H1 (cell line): ENCODE measurements at regions not wholly inside any gene's neighbourhood (a gene's known extent, or its start where the extent isn't known, plus 50 kb on each side); places are given as distances from the start of the nearest gene placed in this dataset.

Source experiments
- CTCF ChIA-PET: fragments of 300-600 bp; sonication (Branson Sonifier 250); formaldehyde crosslinking; loops from one replicate; lab custom pipeline; 2021; ENCODE audit not compliant: partially characterized antibody; lab: Charles Lee
- POLR2A ChIA-PET: fragments of 300-600 bp; sonication (Branson Sonifier 250); formaldehyde crosslinking; loops from one replicate; lab custom pipeline; 2021; ENCODE audit warnings: inconsistent platforms; ENCODE audit not compliant: partially characterized antibody; lab: Charles Lee
- DNase-seq, 2 experiments: peaks; one replicate each; pipeline versions ENCODE4 v3.0.0 to v3.0.0-alpha.2; 2010 to 2022; ENCODE audit warnings: low spot score in 2 of 2, low read depth in 1 of 2, mixed read lengths in 1 of 2
- FAIRE-seq: peaks from 2 replicates; lab custom pipeline; 2011; peaks lifted over from hg19 to GRCh38; lab: Jason Lieb, UNC
- H2AFZ ChIP-seq: 2 replicates; pipeline ENCODE4 v1.8.1; 2012; ENCODE audit warnings: low read length, inconsistent platforms
- H2AK5ac ChIP-seq: 2 replicates; pipeline ENCODE4 v1.6.1; 2013; ENCODE audit warnings: low read depth, low read length
- H2BK120ac ChIP-seq: replicated peaks from 2 replicates; pipeline ENCODE3; 2013; ENCODE audit warnings: low read depth, low read length, inconsistent platforms
- H2BK12ac ChIP-seq: 2 replicates; pipeline ENCODE4 v1.6.1; 2013; ENCODE audit warnings: low read depth, low read length
- H2BK15ac ChIP-seq: 2 replicates; pipeline ENCODE4 v1.6.1; 2013; ENCODE audit warnings: low read length
- H2BK20ac ChIP-seq: 2 replicates; pipeline ENCODE4 v1.6.1; 2013; ENCODE audit warnings: low read length
- H2BK5ac ChIP-seq: 2 replicates; pipeline ENCODE4 v1.6.1; 2013; ENCODE audit warnings: low read depth, low read length
- H3K14ac ChIP-seq: 2 replicates; pipeline ENCODE4 v1.6.1; 2013; ENCODE audit warnings: inconsistent platforms; ENCODE audit not compliant: insufficient read length
- H3K18ac ChIP-seq: 2 replicates; pipeline ENCODE4 v1.6.1; 2013; ENCODE audit warnings: low read length; ENCODE audit errors: extremely low read depth
- H3K23ac ChIP-seq: 2 replicates; pipeline ENCODE4 v1.6.1; 2013; ENCODE audit warnings: inconsistent platforms; ENCODE audit not compliant: insufficient read length
- H3K23me2 ChIP-seq: 2 replicates; pipeline ENCODE4 v1.6.1; 2013; ENCODE audit warnings: low read depth, low read length
- H3K27ac ChIP-seq: 2 replicates; pipeline ENCODE4 v1.6.1; 2011; ENCODE audit warnings: low read depth, low read length, inconsistent platforms
- H3K27me3 ChIP-seq, 4 experiments: replicated peaks in 1 of 4; 1 replicate in 1 of 4; 2 replicates in 3 of 4; pipeline versions ENCODE4 v1.6.1 to v1.8.1; 2011 to 2013; ENCODE audit warnings: low read length in 3 of 4, mild to moderate bottlenecking in 3 of 4, inconsistent platforms in 2 of 4, mixed read lengths in 2 of 4, moderate library complexity in 1 of 4; ENCODE audit not compliant: control insufficient read depth in 3 of 4, insufficient read depth in 3 of 4; ENCODE audit errors: extremely low read depth in 1 of 4
- H3K36me3 ChIP-seq, 4 experiments: 2 replicates each; pipeline versions ENCODE4 v1.6.1 to v1.8.1; 2011 to 2013; ENCODE audit warnings: mild to moderate bottlenecking in 4 of 4, low read length in 3 of 4, moderate library complexity in 2 of 4, control low read depth in 1 of 4, inconsistent platforms in 1 of 4; ENCODE audit not compliant: insufficient read depth in 4 of 4, control insufficient read depth in 2 of 4
- H3K4ac ChIP-seq: replicated peaks from 2 replicates; pipeline ENCODE3; 2013; ENCODE audit warnings: low read length, low read depth, mixed read lengths, inconsistent platforms; ENCODE audit not compliant: insufficient read length
- H3K4me1 ChIP-seq, 4 experiments: replicated peaks in 1 of 4; 1 replicate in 1 of 4; 2 replicates in 3 of 4; pipeline versions ENCODE4 v1.6.1 to v1.8.1; 2011 to 2013; ENCODE audit warnings: low read length in 3 of 4, inconsistent platforms in 2 of 4, mixed read lengths in 1 of 4; ENCODE audit not compliant: insufficient read depth in 4 of 4, control insufficient read depth in 3 of 4
- H3K4me2 ChIP-seq, 2 experiments: 2 replicates each; pipeline versions ENCODE4 v1.6.1 to v1.8.1; 2011 to 2013; ENCODE audit warnings: low read depth in 2 of 2, low read length in 2 of 2, control low read depth in 1 of 2, inconsistent platforms in 1 of 2, mild to moderate bottlenecking in 1 of 2; ENCODE audit not compliant: insufficient read depth in 1 of 2
- H3K4me3 ChIP-seq, 4 experiments: fragments of 200-600, 300-600 bp in 1 of 4; sonication (generic), shearing (Covaris generic), sonication (Bioruptor Twin) in 1 of 4; 2 replicates each; pipeline versions ENCODE4 v1.5.1 to v1.8.1; 2011 to 2016; ENCODE audit warnings: low read length in 4 of 4, low read depth in 3 of 4, control low read depth in 2 of 4, inconsistent platforms in 2 of 4, mild to moderate bottlenecking in 2 of 4, mixed read lengths in 1 of 4, moderate library complexity in 1 of 4; ENCODE audit not compliant: insufficient read depth in 2 of 4; ENCODE audit errors: extremely low read depth in 1 of 4
- H3K56ac ChIP-seq: replicated peaks from 2 replicates; pipeline ENCODE3; 2013; ENCODE audit warnings: low read depth, mild to moderate bottlenecking, mixed read lengths, low read length, inconsistent platforms; ENCODE audit not compliant: insufficient read length
- H3K79me1 ChIP-seq: 2 replicates; pipeline ENCODE4 v1.6.1; 2013; ENCODE audit warnings: low read depth, low read length, control low read depth
- H3K79me2 ChIP-seq, 2 experiments: 2 replicates each; pipeline versions ENCODE4 v1.6.1 to v1.8.1; 2012 to 2013; ENCODE audit warnings: low read length in 2 of 2, mild to moderate bottlenecking in 2 of 2, inconsistent platforms in 1 of 2; ENCODE audit not compliant: insufficient read depth in 2 of 2, control insufficient read depth in 1 of 2
- H3K9ac ChIP-seq, 4 experiments: replicated peaks in 1 of 4; 1 replicate in 1 of 4; 2 replicates in 3 of 4; pipeline versions ENCODE4 v1.6.1 to v1.8.1; 2011 to 2013; ENCODE audit warnings: low read depth in 3 of 4, low read length in 3 of 4, control low read depth in 2 of 4, mild to moderate bottlenecking in 2 of 4, moderate library complexity in 2 of 4, inconsistent platforms in 1 of 4; ENCODE audit errors: extremely low read depth in 1 of 4
- H3K9me3 ChIP-seq, 2 experiments: 2 replicates each; pipeline versions ENCODE4 v1.6.1 to v1.8.1; 2012 to 2013; ENCODE audit warnings: mild to moderate bottlenecking in 2 of 2, moderate library complexity in 2 of 2, control low read depth in 1 of 2, inconsistent platforms in 1 of 2, low read depth in 1 of 2, low read length in 1 of 2, mixed read lengths in 1 of 2; ENCODE audit not compliant: insufficient read depth in 2 of 2
- H4K20me1 ChIP-seq, 2 experiments: replicated peaks in 1 of 2; 2 replicates each; pipeline versions ENCODE3 to v1.8.1; 2011 to 2013; ENCODE audit warnings: inconsistent platforms in 2 of 2, low read length in 2 of 2, mild to moderate bottlenecking in 1 of 2; ENCODE audit not compliant: insufficient read depth in 2 of 2, control insufficient read depth in 1 of 2
- H4K5ac ChIP-seq: 2 replicates; pipeline ENCODE4 v1.6.1; 2013; ENCODE audit warnings: low read length, low read depth, mixed read lengths, inconsistent platforms; ENCODE audit not compliant: insufficient read length
- H4K8ac ChIP-seq: 2 replicates; pipeline ENCODE4 v1.8.0; 2013; ENCODE audit warnings: mild to moderate bottlenecking, moderate library complexity, low read length, inconsistent platforms; ENCODE audit not compliant: insufficient read depth; ENCODE audit errors: extremely low read depth
- H4K91ac ChIP-seq: replicated peaks from 2 replicates; pipeline ENCODE3; 2013; ENCODE audit warnings: low read length, mixed read lengths, inconsistent platforms; ENCODE audit not compliant: insufficient read length
- BACH1 ChIP-seq: IDR thresholded peaks from 2 replicates; pipeline ENCODE4 v1.6.1; 2012; ENCODE audit warnings: low read length, improper control_type of control experiment
- CHD1 ChIP-seq: IDR thresholded peaks from 2 replicates; pipeline ENCODE4 v1.6.1; 2012; ENCODE audit warnings: low read depth, low read length, improper control_type of control experiment
- RFX5 ChIP-seq: IDR thresholded peaks from 2 replicates; pipeline ENCODE4 v1.6.1; 2011; ENCODE audit warnings: low read depth, low read length, improper control_type of control experiment, borderline replicate concordance
- SIN3A ChIP-seq, 2 experiments: IDR thresholded peaks in 1 of 2; conservative IDR thresholded peaks in 1 of 2; 2 replicates each; pipeline ENCODE4 v1.6.1; 2011 to 2012; ENCODE audit warnings: low read length in 2 of 2, improper control_type of control experiment in 1 of 2, low read depth in 1 of 2, mild to moderate bottlenecking in 1 of 2
- SIX5 ChIP-seq: IDR thresholded peaks from 2 replicates; pipeline ENCODE4 v1.6.1; 2011; ENCODE audit warnings: mild to moderate bottlenecking, low read depth, low read length
- SP1 ChIP-seq: IDR thresholded peaks from 2 replicates; pipeline ENCODE4 v1.6.1; 2011; ENCODE audit warnings: low read depth, low read length
- WGBS, 2 experiments: shearing (Covaris generic) in 1 of 2; methylation state at CpG; one replicate each; pipeline versions ENCODE4 v1.1.6 to v1.1.7; 2013 to 2015; ENCODE audit warnings: low lambda C conversion rate in 2 of 2, mixed read lengths in 2 of 2, inconsistent platforms in 1 of 2, low coverage in 1 of 2, missing lambda C conversion rate in 1 of 2; ENCODE audit not compliant: insufficient replicate concordance in 2 of 2, insufficient coverage in 1 of 2, insufficient read length in 1 of 2; ENCODE audit errors: extremely low coverage in 1 of 2, missing lambda C conversion rate in 1 of 2; 5-methylcytosine and 5-hydroxymethylcytosine counted together

DNA sequence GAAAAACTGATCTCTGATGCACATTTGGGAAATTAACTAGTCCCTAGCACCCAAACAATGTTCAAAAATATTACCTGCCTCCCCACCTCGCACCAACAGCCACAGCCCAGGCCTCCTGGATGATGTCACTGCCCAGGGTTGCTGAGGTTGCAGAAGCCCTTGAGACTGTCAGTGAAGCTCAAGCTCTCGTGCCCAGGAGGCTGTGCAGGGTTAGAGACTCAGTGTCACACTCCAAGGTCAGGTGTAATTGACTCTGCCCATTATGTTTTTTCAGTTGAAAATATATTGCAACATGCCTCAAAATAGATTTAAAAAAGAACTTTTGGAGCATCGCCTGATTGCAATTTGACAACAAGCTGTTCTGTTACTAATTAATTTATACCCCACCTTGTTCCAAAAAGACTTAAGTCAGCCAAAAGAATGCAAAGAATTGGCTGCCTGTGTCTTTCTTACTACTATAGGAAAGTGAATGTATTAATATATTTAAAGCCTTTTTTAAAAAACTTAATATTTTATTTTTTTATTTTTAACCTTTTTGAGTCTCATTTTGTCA lies 72.3 kb downstream of the CMAS start:
- Histone ChIP-seq H2BK15ac (no peak overlapping the region), H3K23ac (no peak overlapping the region), H3K4ac (no peak overlapping the region), H3K79me1 (no peaks in the 10 kb centered on the region), H3K23me2 (peaks cover 2% of the 10 kb centered on the region; the same call in 1 of the 2 replicates), H4K5ac (no peak overlapping the region), H4K8ac (no peak overlapping the region), H4K91ac (no peak overlapping the region), H2AK5ac (no peak overlapping the region), H3K4me1 (no peaks in the 10 kb centered on the region), H3K36me3 (no peaks in the 10 kb centered on the region), H4K20me1 (no peaks in the 10 kb centered on the region), H3K4me3 (no peak overlapping the region), H2BK20ac (no peak overlapping the region), H3K79me2 (no peaks in the 10 kb centered on the region), H3K9me3 (no peaks in the 10 kb centered on the region), H2BK120ac (no peak overlapping the region), H3K4me2 (no peak overlapping the region), H2BK5ac (no peak overlapping the region), H3K14ac (no peak overlapping the region), H3K9ac (no peak overlapping the region), H3K27me3 (no peaks in the 10 kb centered on the region), H3K18ac (no peak overlapping the region), H2BK12ac (no peak overlapping the region), H3K27ac (no peak overlapping the region), H2AFZ (no peak overlapping the region), H3K56ac (no peak overlapping the region)
- DNase-seq (no peak), FAIRE-seq (no peak)
- 91% methylated on average over 3 of the region's 3 CpGs; no CpG with 5 or more reads in 1 of the 2 experiments for WGBS, 2 experiments
- TF ChIP-seq BACH1 (no peak), RFX5 (no peak), SIN3A (conservative IDR thresholded peaks at IDR 0.05 in 1 of 2, IDR thresholded peaks at IDR 0.05 in 1 of 2; ENCODE audit: low read depth in 1 of 2, low read length in 2 of 2) (no peak), SP1 (no peak), CHD1 (no peak), SIX5 (no peak)
- POLR2A ChIA-PET: no interaction called here
- CTCF ChIA-PET: interaction anchor here (0.7 to 2.1 kb wide), 5 partner anchors 16 to 220 kb away, joined by 3 to 11 read pairs (median 6); partner anchors contain the start of gene ST8SIA1
